Fibroblast of skin of left quadriceps (primary cell): ENCODE measurements at regions not wholly inside any gene's neighbourhood (a gene's known extent, or its start where the extent isn't known, plus 50 kb on each side); places are given as distances from the start of the nearest gene placed in this dataset.

Experiments
- DNase-seq, 2 experiments: peaks; one replicate each; pipeline ENCODE4 v3.0.0-alpha.2; 2013; ENCODE audit warnings: low read depth in 2 of 2

DNA sequence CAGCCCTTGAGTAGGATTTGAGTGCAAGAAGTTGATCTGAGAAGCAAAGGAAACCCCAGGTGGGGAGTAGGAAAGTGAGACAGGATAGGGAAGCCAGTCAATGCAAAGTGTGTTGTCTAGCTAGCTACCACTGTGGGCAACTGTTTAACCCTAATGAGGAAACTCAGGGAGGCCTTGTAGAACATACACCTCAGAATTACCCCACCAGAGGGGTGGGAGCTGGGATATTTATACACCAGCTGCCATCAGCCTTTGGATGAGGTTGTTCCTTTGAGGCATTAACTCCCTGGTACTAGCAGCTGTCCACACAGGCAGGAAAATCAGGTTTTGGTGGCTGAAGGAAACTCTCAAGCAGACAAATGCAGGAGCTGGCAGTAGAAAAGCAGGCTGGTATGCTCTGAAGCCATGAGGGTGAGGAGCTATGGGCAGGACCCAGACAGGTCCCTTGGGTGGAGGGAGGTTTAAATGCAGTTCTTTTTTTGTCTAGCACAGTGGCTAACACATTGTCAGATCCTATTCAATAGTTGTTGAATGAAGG, 60.1 kb upstream of the ARID5B start:
- DNase-seq: no peak

DNA sequence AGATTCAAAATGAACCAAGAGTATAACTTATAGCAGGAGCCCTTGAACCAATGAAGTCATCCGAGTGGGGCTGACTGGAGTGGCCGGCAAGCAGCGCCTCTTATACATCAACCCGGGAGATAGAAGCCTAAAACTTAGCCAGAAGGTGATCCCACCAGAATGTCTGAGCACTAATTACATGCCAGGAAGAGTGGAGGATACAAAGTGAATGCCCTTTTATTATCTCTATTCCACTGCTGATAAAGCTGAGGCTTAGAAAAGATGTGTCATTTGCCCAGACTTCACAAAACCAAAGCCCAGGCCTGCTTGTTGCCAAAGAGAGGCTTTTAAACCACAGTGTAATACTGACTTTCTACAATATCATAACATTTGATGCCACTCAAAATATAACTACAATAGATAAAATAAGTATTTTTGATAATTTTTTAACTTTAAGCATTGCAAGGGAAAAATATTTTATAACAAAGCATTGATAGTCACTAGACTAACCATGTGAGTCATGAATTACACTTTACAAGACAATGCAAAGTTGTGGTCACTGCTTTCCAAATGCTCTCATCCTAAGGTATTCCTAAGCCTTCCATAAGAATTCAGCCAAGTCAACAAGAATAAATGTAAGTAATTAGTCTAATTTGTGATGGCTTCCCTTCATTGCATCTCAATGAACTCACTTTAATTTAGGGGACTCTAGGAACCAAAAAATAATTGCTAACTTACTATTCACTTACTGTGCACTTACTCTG, 58.6 kb upstream of the ARID5B start:
- DNase-seq: peak in 1 of 2 experiments; percentile 52

DNA sequence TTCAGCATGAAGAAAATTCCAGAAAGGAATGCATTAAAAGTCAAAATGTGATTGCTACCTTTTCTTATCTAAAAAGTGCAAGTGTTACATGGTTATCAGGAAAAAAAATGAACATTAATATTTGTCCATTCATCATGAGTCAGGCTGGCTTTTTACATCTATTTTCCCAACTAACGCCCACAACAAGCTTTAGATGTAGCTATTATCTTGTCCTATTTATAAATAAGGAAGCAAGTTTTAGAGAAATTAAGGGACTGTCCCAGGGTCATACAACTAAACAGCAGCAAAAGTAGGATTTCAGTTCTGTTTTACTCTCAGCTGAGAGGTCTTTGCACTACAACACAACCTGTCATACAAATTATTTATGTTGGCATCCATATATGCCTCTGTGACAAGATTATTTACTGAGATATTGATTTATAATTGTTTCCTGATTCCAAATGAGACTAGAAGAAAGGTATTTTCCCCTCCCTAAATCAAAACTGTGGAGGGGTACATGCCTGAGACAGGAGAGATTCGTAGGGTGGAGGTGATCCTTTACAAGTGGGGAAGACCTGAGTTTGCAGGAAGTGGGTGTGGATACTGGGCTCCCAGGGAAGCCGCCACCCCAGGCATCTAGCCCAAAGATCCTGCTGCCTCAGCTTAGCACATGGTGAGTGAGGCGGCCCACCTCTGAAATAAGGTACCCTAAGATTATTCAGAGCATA, 57.2 kb upstream of the ARID5B start:
- no peak for DNase-seq

DNA sequence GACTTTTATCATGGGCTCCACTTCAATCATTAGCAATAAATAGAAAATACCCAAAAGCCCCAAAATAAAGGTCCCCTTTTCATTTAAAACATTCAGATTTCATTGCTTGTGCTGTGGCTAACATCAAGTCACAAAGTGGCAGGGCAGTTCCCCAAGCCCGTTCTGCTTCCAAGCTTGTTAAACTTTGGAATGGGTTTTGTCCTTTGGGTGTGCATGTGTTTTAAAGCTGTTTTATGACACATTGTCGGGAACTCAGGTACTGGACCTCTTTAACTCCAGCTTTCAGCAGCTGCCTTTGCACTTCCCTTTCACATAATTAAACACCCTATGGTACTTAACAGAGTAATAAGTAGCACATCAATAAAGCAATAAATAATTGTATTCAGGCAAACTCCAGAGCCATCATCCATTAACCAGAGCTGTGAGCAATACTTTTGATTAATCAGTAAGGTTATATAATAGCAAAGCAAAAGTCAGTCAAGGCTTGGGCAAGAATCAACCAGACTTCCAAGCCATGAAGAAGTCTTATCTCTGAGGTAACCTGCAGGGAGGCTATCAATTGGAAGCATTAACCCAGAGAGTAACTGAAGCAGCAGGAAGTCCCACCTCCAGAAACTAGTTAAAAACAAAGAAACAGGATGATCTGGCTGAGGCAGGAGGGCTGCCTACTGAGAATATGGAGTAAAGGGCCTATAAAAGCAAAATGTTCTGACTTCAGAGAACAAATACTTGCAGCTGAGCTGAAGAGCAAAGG, 56.1 kb upstream of the ARID5B start:
- DNase-seq: no peak

DNA sequence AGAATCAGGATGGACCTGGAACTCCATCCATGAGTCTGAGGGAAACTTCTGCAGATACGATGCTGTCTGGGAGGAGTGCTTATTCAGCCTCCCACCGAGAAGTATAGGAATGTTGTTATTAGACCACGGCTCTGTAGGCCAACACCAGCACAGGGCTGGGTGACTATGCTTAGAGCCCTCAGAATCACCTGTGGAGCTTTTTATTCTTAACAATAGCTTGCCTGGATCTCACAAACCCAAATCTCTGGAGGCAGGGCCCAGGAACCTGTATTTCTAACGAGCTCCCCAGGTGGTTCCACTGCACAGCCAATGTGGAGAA, 55.6 kb upstream of the ARID5B start:
- DNase-seq: no peak

DNA sequence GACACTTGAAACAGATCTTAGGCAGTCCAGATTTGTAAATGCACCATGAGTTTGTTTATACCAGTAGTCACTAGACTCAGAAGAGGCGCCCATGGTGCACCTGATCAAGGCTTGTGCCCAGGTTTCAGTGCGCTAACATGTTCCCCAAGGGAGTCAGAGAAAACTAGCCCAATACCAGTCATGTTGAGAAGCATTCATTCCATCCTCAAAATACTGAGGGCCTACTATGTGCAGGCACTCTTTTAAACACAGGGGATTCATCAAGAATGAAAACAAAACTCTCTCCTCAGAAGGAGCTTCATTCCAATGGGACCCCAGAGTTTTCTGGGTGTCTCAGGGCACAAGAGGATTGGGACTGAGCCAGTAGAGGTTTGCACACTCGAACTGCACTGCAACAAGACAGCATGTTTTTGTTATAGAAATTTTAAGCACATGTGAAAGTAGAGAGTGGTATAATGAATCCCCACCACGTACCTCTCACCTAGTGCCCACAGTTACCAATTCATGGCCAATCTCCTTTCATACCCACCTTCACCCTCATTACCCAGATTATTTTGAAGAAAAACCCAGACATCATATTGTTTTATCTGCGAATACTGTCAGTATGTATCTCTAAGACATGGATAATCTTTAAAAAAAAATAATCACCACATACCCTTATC, 55.0 kb upstream of the ARID5B start:
- no peak for DNase-seq

DNA sequence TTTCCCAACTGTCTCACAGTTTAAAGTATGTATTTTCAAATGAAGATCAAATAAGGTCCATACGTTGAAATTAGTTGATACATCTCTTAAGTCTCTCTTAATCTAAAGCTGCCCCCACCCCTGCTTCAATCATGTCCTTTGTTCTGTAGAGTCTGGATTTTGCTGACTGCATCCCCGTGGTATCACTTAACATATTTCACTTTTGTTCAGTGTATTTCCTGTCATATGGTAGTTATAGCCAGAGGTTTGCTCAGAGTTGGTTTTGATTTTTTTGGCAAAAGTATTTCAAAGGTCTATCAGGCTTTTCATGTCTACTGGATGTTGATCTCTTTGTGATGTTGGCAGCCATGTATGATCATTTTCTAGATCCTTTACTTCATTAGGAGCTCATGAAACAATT, 54.4 kb upstream of the ARID5B start:
- no peak for DNase-seq

DNA sequence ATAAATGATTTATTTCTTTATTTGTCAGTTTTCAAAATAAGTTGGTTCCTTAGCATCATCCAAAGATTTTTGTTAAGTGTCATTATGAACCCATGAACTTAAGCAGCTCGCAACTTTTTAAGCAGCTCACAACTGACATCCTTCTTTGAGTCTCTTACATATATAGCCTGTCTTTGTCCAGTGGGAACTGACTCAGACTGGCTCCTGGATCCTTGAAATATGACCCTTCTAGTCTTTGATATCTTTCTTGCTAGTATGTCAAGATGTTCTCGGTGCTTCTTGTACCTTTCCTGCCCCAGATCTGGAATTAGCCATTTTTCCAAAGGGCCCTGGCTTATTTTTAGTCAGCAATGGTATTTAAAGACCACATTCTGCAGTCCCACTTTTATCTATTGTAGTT, 53.9 kb upstream of the ARID5B start:
- no peak for DNase-seq

DNA sequence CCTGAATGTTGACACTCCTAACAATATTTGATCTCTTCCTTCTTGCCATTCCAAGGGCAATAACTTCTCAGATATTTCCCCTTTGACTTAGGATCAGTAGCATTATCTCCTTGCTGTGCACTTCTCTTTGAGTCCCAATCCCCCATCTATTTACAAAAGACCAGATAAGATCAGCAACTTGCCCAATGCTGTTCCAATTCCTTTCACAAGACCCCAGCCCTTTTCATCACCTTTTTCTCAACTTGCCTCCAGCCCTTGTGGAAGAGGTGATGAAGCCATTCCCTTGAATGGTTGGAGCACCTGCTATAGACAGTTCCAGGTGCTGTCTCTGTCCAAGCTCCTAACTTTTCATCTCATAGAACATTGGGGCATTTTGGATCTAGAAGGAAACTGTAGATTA, 51.1 kb upstream of the ARID5B start:
- no peak for DNase-seq
